Activated naive CD4-positive, alpha-beta T cell treated with anti-CD3 and anti-CD28 coated beads, Interleukin-2, amount 50 U/mL, for 24 hours (primary cell): ENCODE measurements at regions not wholly inside any gene's neighbourhood (a gene's known extent, or its start where the extent isn't known, plus 50 kb on each side); places are given as distances from the start of the nearest gene placed in this dataset.

Source experiments
- H3K27ac Mint-ChIP-seq: one replicate; pipeline ENCODE4 v1.8.0; 2021; ENCODE audit warnings: mild to moderate bottlenecking, mixed read lengths
- H3K27me3 Mint-ChIP-seq: one replicate; pipeline ENCODE4 v1.8.0; 2021; ENCODE audit warnings: mixed read lengths
- H3K36me3 Mint-ChIP-seq: one replicate; pipeline ENCODE4 v1.8.0; 2021; ENCODE audit warnings: mixed read lengths
- H3K4me1 Mint-ChIP-seq: one replicate; pipeline ENCODE4 v1.8.0; 2021; ENCODE audit warnings: mixed read lengths
- H3K4me3 Mint-ChIP-seq: one replicate; pipeline ENCODE4 v1.8.0; 2021; ENCODE audit warnings: mild to moderate bottlenecking, mixed read lengths
- H3K9me3 Mint-ChIP-seq: one replicate; pipeline ENCODE4 v1.8.0; 2021; ENCODE audit warnings: mixed read lengths

DNA sequence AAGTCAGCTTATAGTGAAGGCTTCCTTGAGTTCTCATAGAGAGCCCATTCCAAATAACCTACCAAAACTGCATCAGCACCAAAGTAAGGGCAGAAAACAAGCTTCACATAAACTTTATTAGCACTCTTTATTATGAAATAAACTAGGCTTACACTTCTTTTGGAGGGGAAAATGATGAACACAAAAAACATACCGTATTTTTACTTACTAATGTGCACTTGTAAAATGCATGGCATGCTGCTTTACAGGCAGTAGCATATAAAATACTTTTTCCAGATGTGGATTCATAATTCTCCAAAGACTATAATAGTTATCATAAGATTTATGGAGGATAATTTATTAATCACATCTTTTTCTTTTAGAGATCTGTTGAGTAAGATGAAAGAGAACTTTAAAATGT is 133.9 kb downstream of the OSR1 start:
- Mint-ChIP-seq H3K27ac (no peak overlapping the region), H3K4me1 (no peaks in the 10 kb centered on the region), H3K36me3 (no peaks in the 10 kb centered on the region), H3K9me3 (no peaks in the 10 kb centered on the region), H3K27me3 (no peaks in the 10 kb centered on the region), H3K4me3 (no peak overlapping the region)

DNA sequence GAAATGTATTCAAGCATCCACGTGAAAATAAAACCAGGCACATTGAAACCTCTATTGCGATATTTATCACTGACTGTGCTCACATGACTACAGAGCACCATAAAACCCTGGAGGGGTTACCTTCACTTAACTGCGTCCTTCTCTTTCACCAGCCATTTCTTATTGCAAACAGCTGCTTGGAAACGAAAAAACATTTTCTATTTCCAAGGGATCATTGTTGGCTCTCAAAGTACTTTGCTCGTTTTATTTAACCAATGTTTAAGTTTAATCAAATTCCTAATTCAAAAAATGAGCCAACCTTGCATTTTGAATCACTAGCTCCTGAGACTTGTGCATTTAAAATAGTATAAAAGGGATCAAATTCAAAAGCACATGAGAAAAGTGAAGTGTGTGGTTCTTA is 134.4 kb downstream of the OSR1 start:
- no peak overlapping the region for H3K4me3 Mint-ChIP-seq
- H3K4me1 Mint-ChIP-seq: no peaks in the 10 kb centered on the region
- H3K27me3 Mint-ChIP-seq: no peaks in the 10 kb centered on the region
- H3K27ac Mint-ChIP-seq: no peak overlapping the region
- no peaks in the 10 kb centered on the region for H3K9me3 Mint-ChIP-seq
- H3K36me3 Mint-ChIP-seq: no peaks in the 10 kb centered on the region

- H3K4me1 Mint-ChIP-seq: no peaks in the 10 kb centered on the region
- H3K9me3 Mint-ChIP-seq: no peaks in the 10 kb centered on the region
- no peaks in the 10 kb centered on the region for H3K27me3 Mint-ChIP-seq
- H3K36me3 Mint-ChIP-seq: no peaks in the 10 kb centered on the region
- no peak overlapping the region for H3K27ac Mint-ChIP-seq
- no peak overlapping the region for H3K4me3 Mint-ChIP-seq
Observed at GRCh38 chr2:19219060-19219459, 139.4 kb downstream of the OSR1 start.

GRCh38 chr2:19218166-19218565 is 140.3 kb downstream of the OSR1 start:
- Mint-ChIP-seq H3K36me3 (no peaks in the 10 kb centered on the region), H3K4me3 (no peak overlapping the region), H3K4me1 (no peaks in the 10 kb centered on the region), H3K27ac (no peak overlapping the region), H3K9me3 (no peaks in the 10 kb centered on the region), H3K27me3 (no peaks in the 10 kb centered on the region)

GRCh38 chr2:19216676-19217602 is 141.5 kb downstream of the OSR1 start:
- Mint-ChIP-seq H3K27me3 (no peaks in the 10 kb centered on the region), H3K36me3 (no peaks in the 10 kb centered on the region), H3K9me3 (no peaks in the 10 kb centered on the region), H3K4me3 (no peak overlapping the region), H3K4me1 (no peaks in the 10 kb centered on the region), H3K27ac (no peak overlapping the region)

DNA sequence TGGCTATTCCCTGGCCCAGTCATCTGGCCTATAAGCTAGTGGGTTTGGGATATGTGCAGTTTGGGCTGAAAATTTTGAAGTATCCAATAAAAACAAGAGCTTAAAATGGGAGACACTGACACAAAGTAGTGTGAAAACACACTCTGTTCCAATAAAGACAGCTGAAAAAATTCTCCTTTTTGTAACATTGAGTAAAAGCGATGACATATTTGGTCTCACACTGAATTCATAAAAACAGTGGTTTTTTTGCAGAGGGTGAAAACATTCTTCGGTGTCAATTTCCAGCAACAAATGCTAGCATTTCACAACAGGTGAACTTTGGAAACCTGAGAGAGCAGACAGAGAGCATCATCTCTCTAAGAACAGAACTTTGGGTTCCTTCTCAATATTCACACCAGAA is 142.2 kb downstream of the OSR1 start:
- Mint-ChIP-seq H3K4me3 (no peak overlapping the region), H3K36me3 (no peaks in the 10 kb centered on the region), H3K9me3 (no peaks in the 10 kb centered on the region), H3K27me3 (no peaks in the 10 kb centered on the region), H3K4me1 (no peaks in the 10 kb centered on the region), H3K27ac (no peak overlapping the region)

- Mint-ChIP-seq H3K4me3 (no peak overlapping the region), H3K36me3 (no peaks in the 10 kb centered on the region), H3K9me3 (no peaks in the 10 kb centered on the region), H3K27ac (no peak overlapping the region), H3K4me1 (no peaks in the 10 kb centered on the region), H3K27me3 (no peaks in the 10 kb centered on the region)
Observed at GRCh38 chr2:19214682-19215391, 143.6 kb downstream of the OSR1 start.

DNA sequence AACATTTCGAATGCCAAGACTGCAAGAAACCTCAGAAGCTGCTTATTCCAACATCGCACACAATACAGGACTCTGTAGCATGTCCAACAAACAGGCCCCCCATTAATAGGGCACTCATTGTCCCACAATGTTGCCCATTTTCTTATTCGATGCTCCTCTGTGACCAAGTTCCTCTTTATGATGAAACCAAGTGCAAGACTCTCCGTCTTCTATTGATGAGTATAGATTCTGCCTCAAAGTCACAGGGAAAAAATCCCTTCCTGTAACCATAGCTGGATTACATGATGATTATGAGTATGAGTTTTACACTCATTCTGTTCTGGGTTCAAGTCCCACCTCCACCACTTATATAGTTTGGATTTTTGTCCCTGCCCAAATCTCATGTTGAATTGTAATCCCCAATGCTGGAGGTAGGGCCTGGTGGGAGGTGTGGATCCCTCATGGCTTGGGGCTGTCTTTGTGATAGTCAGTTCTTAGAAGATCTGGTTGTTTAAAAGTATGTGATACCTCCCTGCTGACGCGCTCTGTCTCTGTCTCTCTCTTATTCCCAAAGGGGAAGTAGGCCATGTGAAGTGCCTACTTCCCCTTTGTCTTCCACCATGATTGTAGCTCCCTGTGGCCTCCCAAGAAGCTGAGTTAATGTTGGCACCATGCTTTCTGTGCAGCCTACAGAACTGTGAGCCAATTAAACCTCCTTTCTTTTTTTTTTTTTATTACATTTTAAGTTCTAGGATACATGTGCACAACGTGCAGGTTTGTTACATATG is 148.7 kb downstream of the OSR1 start:
- H3K9me3 Mint-ChIP-seq: no peaks in the 10 kb centered on the region
- no peaks in the 10 kb centered on the region for H3K4me1 Mint-ChIP-seq
- no peak overlapping the region for H3K27ac Mint-ChIP-seq

GRCh38 chr2:19208479-19209199 is 149.8 kb downstream of the OSR1 start:
- H3K36me3 Mint-ChIP-seq: no peaks in the 10 kb centered on the region
- H3K27ac Mint-ChIP-seq: no peak overlapping the region
- H3K4me1 Mint-ChIP-seq: no peaks in the 10 kb centered on the region
- H3K27me3 Mint-ChIP-seq: no peaks in the 10 kb centered on the region
- no peak overlapping the region for H3K4me3 Mint-ChIP-seq
- H3K9me3 Mint-ChIP-seq: no peaks in the 10 kb centered on the region

More for the DNA sequence above, 148.7 kb downstream of the OSR1 start:
- H3K36me3 Mint-ChIP-seq: no peaks in the 10 kb centered on the region
- no peaks in the 10 kb centered on the region for H3K27me3 Mint-ChIP-seq
- H3K4me3 Mint-ChIP-seq: no peak overlapping the region

DNA sequence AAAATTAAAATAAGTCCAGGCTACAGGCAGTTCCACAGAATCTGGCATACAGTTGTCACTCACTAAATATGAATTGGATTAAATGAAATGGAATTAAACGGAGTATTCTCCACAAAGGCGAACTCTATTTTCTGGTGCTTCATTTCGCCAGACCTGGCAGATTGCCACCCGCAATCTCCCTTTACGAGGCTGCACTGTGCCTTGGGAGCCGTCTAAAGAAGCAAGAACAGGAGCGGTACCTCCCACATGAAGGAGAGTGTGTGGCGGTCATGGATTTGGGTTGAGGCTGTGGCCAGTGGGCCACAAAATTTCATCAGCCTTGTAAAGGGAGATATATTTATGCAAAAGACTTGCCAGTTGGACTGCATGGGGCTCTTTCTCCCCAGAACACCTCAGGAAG is 151.0 kb downstream of the OSR1 start:
- H3K9me3 Mint-ChIP-seq: no peaks in the 10 kb centered on the region
- H3K36me3 Mint-ChIP-seq: no peaks in the 10 kb centered on the region
- H3K27ac Mint-ChIP-seq: no peak overlapping the region
- no peaks in the 10 kb centered on the region for H3K4me1 Mint-ChIP-seq
- no peak overlapping the region for H3K4me3 Mint-ChIP-seq
- no peaks in the 10 kb centered on the region for H3K27me3 Mint-ChIP-seq

- Mint-ChIP-seq H3K27ac (no peak overlapping the region), H3K4me1 (no peaks in the 10 kb centered on the region), H3K27me3 (no peaks in the 10 kb centered on the region), H3K36me3 (no peaks in the 10 kb centered on the region), H3K9me3 (no peaks in the 10 kb centered on the region), H3K4me3 (no peak overlapping the region)
Observed at GRCh38 chr2:19205983-19206533, 152.4 kb downstream of the OSR1 start.

- H3K4me3 Mint-ChIP-seq: no peak overlapping the region
- no peak overlapping the region for H3K27ac Mint-ChIP-seq
- H3K9me3 Mint-ChIP-seq: no peaks in the 10 kb centered on the region
- no peaks in the 10 kb centered on the region for H3K27me3 Mint-ChIP-seq
- H3K36me3 Mint-ChIP-seq: no peaks in the 10 kb centered on the region
- no peaks in the 10 kb centered on the region for H3K4me1 Mint-ChIP-seq
Observed at GRCh38 chr2:19203866-19204265, 154.6 kb downstream of the OSR1 start.

DNA sequence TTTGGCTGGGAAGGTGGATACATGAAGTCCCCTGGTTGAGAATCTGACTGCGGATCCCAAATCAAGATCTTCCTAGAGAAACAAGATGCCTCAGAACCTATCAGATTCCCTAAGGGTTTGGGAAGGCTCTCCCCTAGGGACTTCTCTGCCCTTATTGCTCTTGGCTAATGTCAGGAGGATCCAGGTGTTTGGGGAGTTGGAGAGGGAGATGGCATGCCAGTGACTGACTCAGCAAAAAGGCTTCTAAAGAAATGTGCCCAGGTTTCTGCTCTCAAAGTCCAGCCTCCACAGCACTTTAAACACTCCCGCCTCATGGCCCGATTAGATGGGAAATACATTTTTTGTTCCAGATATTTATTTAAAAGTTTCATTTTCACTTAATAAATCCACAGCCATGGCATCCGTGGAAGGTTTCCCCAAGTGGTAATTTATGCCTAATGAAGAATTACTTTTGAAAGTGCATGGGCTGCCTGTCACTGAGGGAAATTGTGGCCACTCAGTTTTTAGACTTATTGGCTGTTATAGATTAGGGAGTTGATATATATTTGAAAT is 156.4 kb downstream of the OSR1 start:
- Mint-ChIP-seq H3K9me3 (no peaks in the 10 kb centered on the region), H3K4me3 (no peak overlapping the region), H3K27ac (no peak overlapping the region), H3K27me3 (no peaks in the 10 kb centered on the region), H3K4me1 (no peaks in the 10 kb centered on the region), H3K36me3 (no peaks in the 10 kb centered on the region)

DNA sequence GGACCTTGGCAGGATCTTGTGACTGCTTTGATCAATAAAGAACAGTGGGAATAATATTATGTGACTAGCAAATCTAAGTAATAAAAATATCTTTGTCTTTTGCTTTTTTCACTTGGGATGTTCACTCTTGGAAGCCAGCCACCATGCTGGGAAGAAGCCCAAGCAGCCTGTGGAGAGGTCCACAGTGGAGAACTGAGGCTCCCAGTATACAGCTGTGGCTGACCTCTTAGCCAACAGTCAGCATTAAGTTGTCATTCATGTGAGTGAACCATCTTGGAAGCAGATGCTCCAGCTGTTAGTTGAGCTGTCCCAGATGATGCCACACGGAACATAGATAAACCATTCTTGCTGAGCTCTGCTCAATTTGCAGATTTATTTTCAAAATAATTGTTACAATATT is 160.0 kb downstream of the OSR1 start:
- no peaks in the 10 kb centered on the region for H3K4me1 Mint-ChIP-seq
- no peak overlapping the region for H3K4me3 Mint-ChIP-seq
- H3K36me3 Mint-ChIP-seq: no peaks in the 10 kb centered on the region

GRCh38 chr2:19195661-19196060 is 162.8 kb downstream of the OSR1 start:
- Mint-ChIP-seq H3K4me1 (no peaks in the 10 kb centered on the region), H3K27ac (no peak overlapping the region), H3K27me3 (peaks cover 2% of the 10 kb centered on the region), H3K4me3 (no peak overlapping the region), H3K36me3 (no peaks in the 10 kb centered on the region), H3K9me3 (no peaks in the 10 kb centered on the region)

More for the DNA sequence above, 160.0 kb downstream of the OSR1 start:
- Mint-ChIP-seq H3K27ac (no peak overlapping the region), H3K9me3 (no peaks in the 10 kb centered on the region), H3K27me3 (peaks cover 2% of the 10 kb centered on the region)
